Neural cell (in vitro differentiated cells): ENCODE measurements at regions not wholly inside any gene's neighbourhood (a gene's known extent, or its start where the extent isn't known, plus 50 kb on each side); places are given as distances from the start of the nearest gene placed in this dataset.

Experiments
- H2AFZ ChIP-seq: fragments of 200-600, 300-800 bp; sonication (generic), shearing (Covaris generic); 2 replicates; pipeline ENCODE4 v1.6.0; 2014; ENCODE audit warnings: low read depth, mild to moderate bottlenecking, antibody characterized with exemption, low read length, moderate library complexity
- H3F3A ChIP-seq: fragments of 200-600 bp; shearing (Covaris generic); 2 replicates; pipeline ENCODE4 v1.6.1; 2016; ENCODE audit warnings: mild to moderate bottlenecking, moderate library complexity, mixed read lengths, antibody characterized with exemption, low read length; ENCODE audit not compliant: insufficient read depth, poor library complexity, severe bottlenecking
- H3K27ac ChIP-seq: fragments of 200-600, 300-800 bp; sonication (generic), shearing (Covaris generic); 2 replicates; pipeline ENCODE4 v1.5.1; 2014; ENCODE audit warnings: mild to moderate bottlenecking, low read length, moderate library complexity
- H3K27me3 ChIP-seq: fragments of 300-800, 200-600 bp; sonication (generic), shearing (Covaris generic); 2 replicates; pipeline ENCODE4 v1.6.0; 2014; ENCODE audit warnings: mild to moderate bottlenecking, low read depth, low read length, moderate library complexity; ENCODE audit not compliant: insufficient read depth
- H3K36me3 ChIP-seq: fragments of 300-800, 200-600 bp; sonication (generic), shearing (Covaris generic); 2 replicates; pipeline ENCODE4 v1.5.1; 2014; ENCODE audit warnings: mild to moderate bottlenecking, antibody characterized with exemption, low read length, moderate library complexity; ENCODE audit not compliant: insufficient read depth
- H3K4me2 ChIP-seq: fragments of 300-800, 200-600 bp; sonication (generic), shearing (Covaris generic); 2 replicates; pipeline ENCODE4 v1.6.0; 2014; ENCODE audit warnings: mild to moderate bottlenecking, low read length
- H3K4me3 ChIP-seq: fragments of 300-800, 200-600 bp; sonication (generic), shearing (Covaris generic); 2 replicates; pipeline ENCODE4 v1.5.1; 2014; ENCODE audit warnings: mild to moderate bottlenecking, low read length, moderate library complexity
- H3K79me2 ChIP-seq: fragments of 200-600 bp; shearing (Covaris generic); replicated peaks from 2 replicates; pipeline ENCODE4 v1.6.0; 2014; ENCODE audit warnings: mild to moderate bottlenecking, low read length, moderate library complexity; ENCODE audit not compliant: insufficient read depth
- H3K9ac ChIP-seq: fragments of 300-800, 200-600 bp; sonication (generic), shearing (Covaris generic); 2 replicates; pipeline ENCODE4 v1.6.1; 2016; ENCODE audit warnings: mild to moderate bottlenecking, low read length, mixed read lengths
- H3K9me2 ChIP-seq: fragments of 200-600 bp; shearing (Covaris generic); 2 replicates; pipeline ENCODE4 v1.6.1; 2016; ENCODE audit warnings: mild to moderate bottlenecking, low read length, mixed read lengths; ENCODE audit not compliant: insufficient read depth
- H3K9me3 ChIP-seq: fragments of 200-600, 300-800 bp; sonication (generic), shearing (Covaris generic); 2 replicates; pipeline ENCODE4 v1.6.1; 2016; ENCODE audit warnings: mild to moderate bottlenecking, mixed run types, low read length, moderate library complexity, mixed read lengths
- H4K20me1 ChIP-seq: fragments of 200-600 bp; shearing (Covaris generic); 2 replicates; pipeline ENCODE4 v1.6.1; 2016; ENCODE audit warnings: mild to moderate bottlenecking, mixed run types; ENCODE audit not compliant: insufficient read depth
- EP300 ChIP-seq: fragments of 450-650 bp; conservative IDR thresholded peaks from 2 replicates; pipeline ENCODE4 v1.6.1; 2014; ENCODE audit warnings: antibody characterized with exemption, mild to moderate bottlenecking, moderate library complexity; ENCODE audit not compliant: poor library complexity, severe bottlenecking
- EZH2 ChIP-seq: fragments of 200-600, 300-800 bp; shearing (Covaris generic), sonication (generic); IDR thresholded peaks from 2 replicates; pipeline ENCODE4 v1.6.1; 2014; ENCODE audit warnings: antibody characterized with exemption, low read length, borderline replicate concordance, mild to moderate bottlenecking; ENCODE audit not compliant: insufficient read depth, poor library complexity, severe bottlenecking
- MXI1 ChIP-seq: fragments of 450-650 bp; conservative IDR thresholded peaks from 2 replicates; pipeline ENCODE4 v1.6.1; 2014; ENCODE audit warnings: antibody characterized with exemption, mild to moderate bottlenecking; ENCODE audit not compliant: poor library complexity, severe bottlenecking
- POLR2AphosphoS5 ChIP-seq: IDR thresholded peaks from 2 replicates; pipeline ENCODE4 v1.6.1; 2012
- RAD21 ChIP-seq: fragments of 450-650 bp; conservative IDR thresholded peaks from 2 replicates; pipeline ENCODE4 v1.6.1; 2014; ENCODE audit warnings: antibody characterized with exemption, mild to moderate bottlenecking, moderate library complexity
- REST ChIP-seq: IDR thresholded peaks from 2 replicates; pipeline ENCODE4 v1.6.1; 2012; ENCODE audit warnings: borderline replicate concordance
- SMC3 ChIP-seq: fragments of 450-650 bp; conservative IDR thresholded peaks from 2 replicates; pipeline ENCODE4 v1.6.1; 2014; ENCODE audit warnings: antibody characterized with exemption, mild to moderate bottlenecking, moderate library complexity; ENCODE audit not compliant: poor library complexity
- TAF1 ChIP-seq: IDR thresholded peaks from 2 replicates; pipeline ENCODE4 v1.6.1; 2012; ENCODE audit warnings: low read depth
- TF ChIP-seq, protein P1 (sequence below): fragments of 450-650 bp; IDR thresholded peaks from 2 replicates; pipeline ENCODE4 v1.5.1; 2014; ENCODE audit warnings: antibody characterized with exemption, mild to moderate bottlenecking, moderate library complexity; ENCODE audit not compliant: poor library complexity, severe bottlenecking

- Histone ChIP-seq H3F3A (no peaks in the 10 kb centered on the region), H3K9me2 (no peaks in the 10 kb centered on the region), H4K20me1 (no peaks in the 10 kb centered on the region), H3K4me3 (no peak overlapping the region), H2AFZ (no peak overlapping the region), H3K4me2 (no peak overlapping the region), H3K27ac (no peak overlapping the region), H3K27me3 (no peaks in the 10 kb centered on the region), H3K9me3 (no peaks in the 10 kb centered on the region), H3K36me3 (no peaks in the 10 kb centered on the region), H3K9ac (no peak overlapping the region), H3K79me2 (no peaks in the 10 kb centered on the region)
- TF ChIP-seq SMC3 (no peak), REST (no peak), TAF1 (no peak), RAD21 (no peak), EZH2 (no peak), MXI1 (no peak), POLR2AphosphoS5 (no peak), EP300 (no peak)
- TF ChIP-seq, protein P1, sequence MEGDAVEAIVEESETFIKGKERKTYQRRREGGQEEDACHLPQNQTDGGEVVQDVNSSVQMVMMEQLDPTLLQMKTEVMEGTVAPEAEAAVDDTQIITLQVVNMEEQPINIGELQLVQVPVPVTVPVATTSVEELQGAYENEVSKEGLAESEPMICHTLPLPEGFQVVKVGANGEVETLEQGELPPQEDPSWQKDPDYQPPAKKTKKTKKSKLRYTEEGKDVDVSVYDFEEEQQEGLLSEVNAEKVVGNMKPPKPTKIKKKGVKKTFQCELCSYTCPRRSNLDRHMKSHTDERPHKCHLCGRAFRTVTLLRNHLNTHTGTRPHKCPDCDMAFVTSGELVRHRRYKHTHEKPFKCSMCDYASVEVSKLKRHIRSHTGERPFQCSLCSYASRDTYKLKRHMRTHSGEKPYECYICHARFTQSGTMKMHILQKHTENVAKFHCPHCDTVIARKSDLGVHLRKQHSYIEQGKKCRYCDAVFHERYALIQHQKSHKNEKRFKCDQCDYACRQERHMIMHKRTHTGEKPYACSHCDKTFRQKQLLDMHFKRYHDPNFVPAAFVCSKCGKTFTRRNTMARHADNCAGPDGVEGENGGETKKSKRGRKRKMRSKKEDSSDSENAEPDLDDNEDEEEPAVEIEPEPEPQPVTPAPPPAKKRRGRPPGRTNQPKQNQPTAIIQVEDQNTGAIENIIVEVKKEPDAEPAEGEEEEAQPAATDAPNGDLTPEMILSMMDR: no peak
Measured at GRCh38 chr4:14771094-14771493, 231.2 kb upstream of the CPEB2 start.

DNA sequence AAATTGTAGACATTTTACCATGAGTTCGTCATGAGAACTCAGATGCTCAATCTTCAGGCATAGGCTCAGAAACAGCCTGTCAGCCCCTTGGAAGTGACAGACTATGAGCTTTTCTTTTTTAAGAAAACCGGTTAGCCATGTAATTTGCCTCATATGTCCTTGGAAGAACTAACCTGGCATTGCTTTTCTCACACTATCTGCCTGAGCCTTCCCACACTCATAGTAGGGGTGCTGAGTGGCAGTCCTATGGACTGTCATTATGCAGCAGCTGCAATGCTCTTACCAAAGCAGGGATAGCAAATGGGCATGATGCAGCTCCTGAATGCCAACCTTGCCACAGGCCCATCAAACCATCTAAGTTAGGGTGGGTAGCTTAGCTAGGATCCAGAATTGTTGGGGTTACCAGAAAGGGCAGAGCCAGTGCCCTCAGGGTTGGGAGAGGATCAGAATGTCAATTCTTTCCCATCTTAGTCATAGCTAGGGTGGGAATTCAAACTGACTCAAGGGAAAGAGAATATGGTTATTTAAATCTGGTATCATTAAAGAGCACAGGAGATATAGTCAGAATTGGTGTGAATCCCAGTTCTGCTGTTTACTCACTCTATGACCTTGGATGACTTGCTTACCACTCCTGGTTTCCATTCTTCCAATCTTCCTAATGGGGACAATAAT is 230.6 kb upstream of the CPEB2 start:
- no peaks in the 10 kb centered on the region for H3K9me3 ChIP-seq
- H3K27me3 ChIP-seq: no peaks in the 10 kb centered on the region
- no peaks in the 10 kb centered on the region for H3F3A ChIP-seq
- no peaks in the 10 kb centered on the region for H4K20me1 ChIP-seq
- TF ChIP-seq POLR2AphosphoS5: no peak
- TF ChIP-seq REST: no peak
- TF ChIP-seq EP300: no peak
- TF ChIP-seq EZH2: no peak
- no peak for TF ChIP-seq MXI1
- TF ChIP-seq RAD21: no peak
- no peak for TF ChIP-seq SMC3
- TF ChIP-seq, protein P1: no peak
- TF ChIP-seq TAF1: no peak
- H3K9ac ChIP-seq: no peak overlapping the region
- H3K4me3 ChIP-seq: no peak overlapping the region
- no peaks in the 10 kb centered on the region for H3K79me2 ChIP-seq
- no peaks in the 10 kb centered on the region for H3K36me3 ChIP-seq
- H3K27ac ChIP-seq: no peak overlapping the region
- no peak overlapping the region for H3K4me2 ChIP-seq
- no peak overlapping the region for H2AFZ ChIP-seq
- no peaks in the 10 kb centered on the region for H3K9me2 ChIP-seq
